Astrocyte (in vitro differentiated cells and primary cell): ENCODE measurements at regions not wholly inside any gene's neighbourhood (a gene's known extent, or its start where the extent isn't known, plus 50 kb on each side); places are given as distances from the start of the nearest gene placed in this dataset.

Experiments
- DNase-seq: peaks from one replicate; pipeline ENCODE4 v3.0.0-alpha.2; 2010; ENCODE audit warnings: low read depth
- FAIRE-seq: peaks from 2 replicates; lab custom pipeline; 2011; peaks lifted over from hg19 to GRCh38; lab: Jason Lieb, UNC
- H2AFZ ChIP-seq: 2 replicates; pipeline ENCODE4 v1.6.0; 2012; ENCODE audit warnings: low read depth, low read length, inconsistent platforms
- H3K27ac ChIP-seq: 2 replicates; pipeline ENCODE4 v1.5.1; 2011; ENCODE audit warnings: low read depth, low read length, inconsistent platforms
- H3K27me3 ChIP-seq: 2 replicates; pipeline ENCODE4 v1.6.0; 2011; ENCODE audit warnings: low read length, inconsistent platforms; ENCODE audit not compliant: insufficient read depth
- H3K36me3 ChIP-seq: 2 replicates; pipeline ENCODE4 v1.5.1; 2011; ENCODE audit warnings: low read length, inconsistent platforms; ENCODE audit not compliant: insufficient read depth
- H3K4me1 ChIP-seq: 2 replicates; pipeline ENCODE4 v1.5.1; 2011; ENCODE audit warnings: low read length, inconsistent platforms; ENCODE audit not compliant: insufficient read depth
- H3K4me2 ChIP-seq: 2 replicates; pipeline ENCODE4 v1.6.0; 2012; ENCODE audit warnings: low read length, inconsistent platforms
- H3K4me3 ChIP-seq: 2 replicates; pipeline ENCODE4 v1.5.1; 2011; ENCODE audit warnings: low read depth, mild to moderate bottlenecking, low read length, inconsistent platforms; ENCODE audit not compliant: insufficient read depth
- H3K79me2 ChIP-seq: 2 replicates; pipeline ENCODE4 v1.6.0; 2012; ENCODE audit warnings: mild to moderate bottlenecking, low read length, inconsistent platforms; ENCODE audit not compliant: insufficient read depth
- H3K9ac ChIP-seq: 2 replicates; pipeline ENCODE4 v1.6.0; 2012; ENCODE audit warnings: mild to moderate bottlenecking, low read length, inconsistent platforms
- H3K9me3 ChIP-seq: 2 replicates; pipeline ENCODE4 v1.5.1; 2012; ENCODE audit warnings: low read depth, mild to moderate bottlenecking, low read length, inconsistent platforms; ENCODE audit not compliant: insufficient read depth
- H4K20me1 ChIP-seq: 2 replicates; pipeline ENCODE4 v1.6.0; 2012; ENCODE audit warnings: low read length, inconsistent platforms; ENCODE audit not compliant: insufficient read depth
- H3K27ac Mint-ChIP-seq: one replicate; pipeline ENCODE4 v1.8.0; 2021; ENCODE audit warnings: mild to moderate bottlenecking, mixed read lengths; ENCODE audit not compliant: unreplicated experiment
- H3K27me3 Mint-ChIP-seq: one replicate; pipeline ENCODE4 v1.8.0; 2021; ENCODE audit warnings: low read depth, mixed read lengths; ENCODE audit not compliant: unreplicated experiment
- H3K36me3 Mint-ChIP-seq: one replicate; pipeline ENCODE4 v1.8.0; 2021; ENCODE audit warnings: low read depth, mixed read lengths; ENCODE audit not compliant: unreplicated experiment
- H3K4me1 Mint-ChIP-seq: one replicate; pipeline ENCODE4 v1.8.0; 2021; ENCODE audit warnings: low read depth, mixed read lengths; ENCODE audit not compliant: unreplicated experiment
- H3K4me3 Mint-ChIP-seq: one replicate; pipeline ENCODE4 v1.8.0; 2021; ENCODE audit warnings: mild to moderate bottlenecking, moderate library complexity, mixed read lengths; ENCODE audit not compliant: unreplicated experiment
- H3K9me3 Mint-ChIP-seq: one replicate; pipeline ENCODE4 v1.8.0; 2021; ENCODE audit warnings: mild to moderate bottlenecking, mixed read lengths; ENCODE audit not compliant: unreplicated experiment
- CTCF ChIP-seq: IDR thresholded peaks from 2 replicates; pipeline ENCODE4 v1.5.1; 2011; ENCODE audit warnings: low read depth, mild to moderate bottlenecking, inconsistent platforms, low read length, moderate library complexity; ENCODE audit not compliant: insufficient read depth
- EZH2 ChIP-seq: IDR thresholded peaks from 2 replicates; pipeline ENCODE4 v1.6.1; 2012; ENCODE audit warnings: mild to moderate bottlenecking, low read length, inconsistent platforms; ENCODE audit not compliant: insufficient read depth

GRCh38 chr5:17050236-17050635, 114.1 kb upstream of the MYO10 start:
- Histone ChIP-seq H3K79me2 (no peaks in the 10 kb centered on the region), H4K20me1 (no peaks in the 10 kb centered on the region), H3K4me2 (no peak overlapping the region), H3K27ac (no peak overlapping the region), H3K27me3 (no peaks in the 10 kb centered on the region), H2AFZ (no peak overlapping the region), H3K9ac (no peak overlapping the region), H3K4me1 (no peaks in the 10 kb centered on the region), H3K9me3 (no peaks in the 10 kb centered on the region), H3K4me3 (no peak overlapping the region), H3K36me3 (no peaks in the 10 kb centered on the region)
- DNase-seq (no peak), FAIRE-seq (no peak)
- Mint-ChIP-seq H3K36me3 (no peaks in the 10 kb centered on the region), H3K27me3 (peaks cover 9% of the 10 kb centered on the region), H3K4me3 (no peak overlapping the region), H3K27ac (no peak overlapping the region), H3K4me1 (no peaks in the 10 kb centered on the region), H3K9me3 (no peaks in the 10 kb centered on the region)
- TF ChIP-seq EZH2: no peak
- TF ChIP-seq CTCF: no peak

- no peaks in the 10 kb centered on the region for H3K9me3 Mint-ChIP-seq
- H3K9me3 ChIP-seq: no peaks in the 10 kb centered on the region
- no peaks in the 10 kb centered on the region for H3K36me3 Mint-ChIP-seq
- H2AFZ ChIP-seq: no peak overlapping the region
- H3K36me3 ChIP-seq: no peaks in the 10 kb centered on the region
- no peak overlapping the region for H3K4me3 Mint-ChIP-seq
- no peak for FAIRE-seq
- no peak overlapping the region for H3K27ac ChIP-seq
- no peak for DNase-seq
- H3K4me1 Mint-ChIP-seq: peaks cover 9% of the 10 kb centered on the region
- no peak overlapping the region for H3K9ac ChIP-seq
- no peaks in the 10 kb centered on the region for H3K79me2 ChIP-seq
- no peak overlapping the region for H3K4me3 ChIP-seq
- no peak overlapping the region for H3K27ac Mint-ChIP-seq
- H4K20me1 ChIP-seq: no peaks in the 10 kb centered on the region
- no peak overlapping the region for H3K4me2 ChIP-seq
- peaks cover 5% of the 10 kb centered on the region for H3K4me1 ChIP-seq
- H3K27me3 Mint-ChIP-seq: peaks cover 2% of the 10 kb centered on the region
- TF ChIP-seq EZH2 (no peak), CTCF (no peak)
- H3K27me3 ChIP-seq: no peaks in the 10 kb centered on the region
These were observed 118.8 kb upstream of the MYO10 start for GRCh38 chr5:17054911-17055310.

GRCh38 chr5:17056141-17056631, 120.1 kb upstream of the MYO10 start:
- DNase-seq (peak; percentile 47), FAIRE-seq (no peak)
- peaks cover 2% of the 10 kb centered on the region for H3K27me3 Mint-ChIP-seq

More at GRCh38 chr5:17056141-17056631, 120.1 kb upstream of the MYO10 start:
- no peak overlapping the region for H3K27ac ChIP-seq
- no peak overlapping the region for H3K9ac ChIP-seq
- peak overlapping the region; percentile 42 for H2AFZ ChIP-seq
- Mint-ChIP-seq H3K9me3 (no peaks in the 10 kb centered on the region), H3K36me3 (no peaks in the 10 kb centered on the region), H3K27ac (no peak overlapping the region), H3K4me3 (no peak overlapping the region), H3K4me1 (peaks cover 9% of the 10 kb centered on the region)
- H3K79me2 ChIP-seq: no peaks in the 10 kb centered on the region
- H3K36me3 ChIP-seq: no peaks in the 10 kb centered on the region
- TF ChIP-seq CTCF (no peak), EZH2 (no peak)
- no peaks in the 10 kb centered on the region for H4K20me1 ChIP-seq
- H3K9me3 ChIP-seq: no peaks in the 10 kb centered on the region
- H3K4me1 ChIP-seq: peaks cover 5% of the 10 kb centered on the region
- no peak overlapping the region for H3K4me2 ChIP-seq
- no peaks in the 10 kb centered on the region for H3K27me3 ChIP-seq
- H3K4me3 ChIP-seq: no peak overlapping the region
